Endodermal cell (in vitro differentiated cells): ENCODE measurements at regions not wholly inside any gene's neighbourhood (a gene's known extent, or its start where the extent isn't known, plus 50 kb on each side); places are given as distances from the start of the nearest gene placed in this dataset.

Experiments used
- DNase-seq: peaks from one replicate; pipeline ENCODE4 v3.0.0-alpha.2; 2017
- H3K27ac ChIP-seq: 2 replicates; pipeline ENCODE4 v1.5.1; 2013; ENCODE audit warnings: mild to moderate bottlenecking, low read depth, low read length, moderate library complexity
- H3K27me3 ChIP-seq: 2 replicates; pipeline ENCODE4 v1.6.1; 2013; ENCODE audit warnings: mild to moderate bottlenecking, low read length, moderate library complexity; ENCODE audit not compliant: insufficient read depth, control insufficient read depth, poor library complexity, severe bottlenecking
- H3K36me3 ChIP-seq: 2 replicates; pipeline ENCODE4 v1.7.0; 2013; ENCODE audit warnings: mild to moderate bottlenecking, low read length, moderate library complexity; ENCODE audit not compliant: control insufficient read depth, insufficient read depth
- H3K4me1 ChIP-seq: one replicate; pipeline ENCODE4 v1.7.0; 2013; ENCODE audit warnings: low read length; ENCODE audit not compliant: control insufficient read depth, insufficient read depth
- H3K4me3 ChIP-seq: 2 replicates; pipeline ENCODE4 v1.5.1; 2013; ENCODE audit warnings: mild to moderate bottlenecking, low read length, moderate library complexity
- H3K9ac ChIP-seq: 2 replicates; pipeline ENCODE4 v1.6.1; 2013; ENCODE audit warnings: mild to moderate bottlenecking, low read length, moderate library complexity; ENCODE audit not compliant: poor library complexity, severe bottlenecking; ENCODE audit errors: extremely low read depth
- H3K9me3 ChIP-seq: 2 replicates; pipeline ENCODE4 v1.6.1; 2013; ENCODE audit warnings: mild to moderate bottlenecking, low read length, moderate library complexity; ENCODE audit not compliant: control insufficient read depth
- H3K27ac Mint-ChIP-seq: 2 replicates; pipeline ENCODE4 v1.8.0; 2020; ENCODE audit warnings: mixed read lengths
- H3K27me3 Mint-ChIP-seq: 2 replicates; pipeline ENCODE4 v1.8.0; 2021; ENCODE audit warnings: mild to moderate bottlenecking, mixed read lengths; ENCODE audit not compliant: insufficient read depth
- H3K36me3 Mint-ChIP-seq: 2 replicates; pipeline ENCODE4 v1.8.0; 2020; ENCODE audit warnings: low read depth, mixed read lengths
- H3K4me1 Mint-ChIP-seq: 2 replicates; pipeline ENCODE4 v1.8.0; 2020; ENCODE audit warnings: mixed read lengths
- H3K4me3 Mint-ChIP-seq: 2 replicates; pipeline ENCODE4 v1.8.0; 2020; ENCODE audit warnings: mild to moderate bottlenecking, moderate library complexity, mixed read lengths
- H3K9me3 Mint-ChIP-seq: 2 replicates; pipeline ENCODE4 v1.8.0; 2020; ENCODE audit warnings: mild to moderate bottlenecking, mixed read lengths
- CTCF ChIP-seq: fragments of 200-600 bp; sonication (generic); conservative IDR thresholded peaks from 2 replicates; pipeline ENCODE4 v1.5.0; 2021; ENCODE audit warnings: antibody characterized with exemption, mild to moderate bottlenecking
- WGBS, 2 experiments: methylation state at CpG; one replicate each; pipeline versions ENCODE4 v1.1.5 to v1.1.7; 2013; ENCODE audit warnings: missing lambda C conversion rate in 2 of 2, mixed read lengths in 1 of 2; ENCODE audit not compliant: insufficient coverage in 1 of 2, insufficient read length in 1 of 2; 5-methylcytosine and 5-hydroxymethylcytosine counted together

DNA sequence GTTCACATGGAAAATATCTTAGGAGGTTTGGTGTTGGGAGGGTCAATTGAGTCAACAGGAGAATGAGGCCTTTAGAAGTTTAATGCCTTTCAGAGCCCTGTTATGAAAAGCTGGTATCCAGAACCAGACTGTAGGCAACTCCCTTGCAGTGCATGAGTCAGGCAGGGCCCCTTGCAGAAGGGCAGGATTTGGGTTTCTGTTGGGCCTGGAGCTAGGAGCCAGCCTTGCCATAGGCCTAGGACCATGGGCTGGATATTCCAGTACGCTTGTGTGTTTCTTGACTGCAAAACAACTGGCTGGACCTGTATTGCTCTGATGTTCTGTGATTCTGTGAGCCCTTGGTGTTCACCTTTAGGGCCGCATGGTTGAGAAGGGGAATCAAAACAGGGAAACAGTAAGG is 121.8 kb upstream of the ADRA1D start:
- Mint-ChIP-seq H3K4me3 (no peak overlapping the region), H3K9me3 (peaks cover 2% of the 10 kb centered on the region), H3K27ac (no peak overlapping the region), H3K27me3 (peaks cover 3% of the 10 kb centered on the region), H3K4me1 (peaks cover 7% of the 10 kb centered on the region), H3K36me3 (no peaks in the 10 kb centered on the region)
- no peak for TF ChIP-seq CTCF
- no peak overlapping the region for H3K27ac ChIP-seq
- no peaks in the 10 kb centered on the region for H3K27me3 ChIP-seq
- no peaks in the 10 kb centered on the region for H3K9me3 ChIP-seq
- DNase-seq, result no peak
- no peak overlapping the region for H3K9ac ChIP-seq
- no peak overlapping the region for H3K4me3 ChIP-seq
- WGBS, 2 experiments, result 93 to 100% methylated on average over 2 of the region's 2 CpGs
- no peaks in the 10 kb centered on the region for H3K4me1 ChIP-seq
- no peaks in the 10 kb centered on the region for H3K36me3 ChIP-seq

GRCh38 chr20:4369798-4370124 is 120.7 kb upstream of the ADRA1D start:
- TF ChIP-seq CTCF, result no peak
- no peak overlapping the region for H3K9ac ChIP-seq
- H3K36me3 ChIP-seq, result no peaks in the 10 kb centered on the region
- H3K4me1 ChIP-seq, result no peaks in the 10 kb centered on the region
- no peak overlapping the region for H3K4me3 Mint-ChIP-seq
- DNase-seq, result no peak
- no peaks in the 10 kb centered on the region for H3K4me1 Mint-ChIP-seq
- no peak overlapping the region for H3K27ac ChIP-seq
- H3K27me3 ChIP-seq, result no peaks in the 10 kb centered on the region
- H3K36me3 Mint-ChIP-seq, result no peaks in the 10 kb centered on the region
- H3K27me3 Mint-ChIP-seq, result peaks cover 3% of the 10 kb centered on the region
- no peaks in the 10 kb centered on the region for H3K9me3 ChIP-seq
- 86 to 93% methylated on average over 1 to 6 of the region's 6 CpGs for WGBS, 2 experiments
- no peak overlapping the region for H3K27ac Mint-ChIP-seq
- peaks cover 2% of the 10 kb centered on the region for H3K9me3 Mint-ChIP-seq
- H3K4me3 ChIP-seq, result no peak overlapping the region

DNA sequence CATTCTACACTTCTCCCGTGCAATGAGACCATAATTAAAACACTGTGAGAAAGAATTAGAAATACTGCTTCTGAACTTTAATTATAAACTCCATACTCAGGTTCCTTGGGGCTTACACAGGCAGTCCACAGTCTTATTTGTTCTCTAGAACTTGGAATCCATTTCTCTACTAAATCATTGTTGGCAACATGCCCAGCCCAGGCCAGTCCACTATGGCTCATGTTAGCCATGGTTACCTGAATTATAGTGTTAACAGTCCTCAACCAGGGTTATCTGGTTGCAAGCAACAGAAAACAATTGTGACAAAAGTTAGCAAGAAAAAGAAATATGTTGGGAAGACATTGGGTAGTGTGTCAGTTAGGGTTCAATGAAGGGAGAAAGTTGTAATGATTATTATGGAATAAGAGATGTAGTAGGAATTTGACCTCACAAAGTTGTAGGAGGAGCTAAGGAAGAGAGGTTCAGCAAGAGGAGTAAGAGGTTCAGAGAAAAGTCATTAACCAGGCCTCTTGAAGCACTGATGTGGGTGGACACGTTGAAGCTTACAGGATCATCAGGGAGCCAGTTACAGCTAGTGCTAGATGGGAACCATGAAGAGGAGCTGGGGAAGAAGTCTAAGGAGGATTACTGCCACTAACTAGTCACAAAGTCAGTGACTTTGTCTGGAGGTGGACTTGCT is 120.2 kb upstream of the ADRA1D start:
- Mint-ChIP-seq H3K4me1 (no peaks in the 10 kb centered on the region), H3K27me3 (peaks cover 3% of the 10 kb centered on the region), H3K27ac (no peak overlapping the region), H3K36me3 (no peaks in the 10 kb centered on the region), H3K4me3 (no peak overlapping the region), H3K9me3 (peaks cover 2% of the 10 kb centered on the region)
- Histone ChIP-seq H3K4me3 (no peak overlapping the region), H3K4me1 (no peaks in the 10 kb centered on the region), H3K9me3 (no peaks in the 10 kb centered on the region), H3K36me3 (no peaks in the 10 kb centered on the region), H3K27me3 (no peaks in the 10 kb centered on the region), H3K9ac (no peak overlapping the region), H3K27ac (no peak overlapping the region)
- DNase-seq, result no peak
- 93 to 95% methylated on average over 2 of the region's 2 CpGs for WGBS, 2 experiments
- no peak for TF ChIP-seq CTCF
